Dermis microvascular lymphatic vessel endothelial cell (primary cell): ENCODE measurements at regions not wholly inside any gene's neighbourhood (a gene's known extent, or its start where the extent isn't known, plus 50 kb on each side); places are given as distances from the start of the nearest gene placed in this dataset.

Experiments
- DNase-seq, 2 donors: peaks; one replicate each; pipeline versions ENCODE4 v3.0.0 to v3.0.0-alpha.2; 2010; ENCODE audit warnings: low read depth in 2 of 2

GRCh38 chr7:89926194-89926593 is 228.1 kb upstream of the STEAP1 start:
- no peak for DNase-seq

GRCh38 chr7:89926701-89927100 is 227.6 kb upstream of the STEAP1 start:
- DNase-seq: no peak

- DNase-seq: no peak
Measured at GRCh38 chr7:89927762-89928161, 226.5 kb upstream of the STEAP1 start.

- no peak for DNase-seq
Measured at GRCh38 chr7:89928451-89928850, 225.8 kb upstream of the STEAP1 start.

DNA sequence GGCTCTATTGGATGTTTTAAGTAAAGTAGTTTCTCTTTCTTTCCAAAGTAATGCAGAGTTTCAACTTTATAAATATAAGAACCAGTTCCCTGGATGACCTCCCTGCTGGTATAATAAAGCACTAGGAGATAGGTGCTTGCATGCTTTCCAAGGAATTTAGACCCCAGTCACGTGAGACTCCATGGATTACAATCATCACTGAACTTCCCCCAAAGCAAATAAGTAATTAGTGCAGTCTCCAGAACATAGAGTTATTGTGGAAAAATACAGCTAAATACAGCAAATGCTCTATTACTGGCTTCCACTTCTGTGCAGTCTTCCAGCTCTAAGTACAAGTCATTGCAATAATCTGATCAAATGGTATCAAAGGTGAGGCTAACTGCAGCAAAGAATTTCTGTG is 220.2 kb upstream of the STEAP1 start:
- DNase-seq: no peak

- DNase-seq: no peak
Measured at GRCh38 chr7:89943525-89944050, 210.7 kb upstream of the STEAP1 start.

- no peak for DNase-seq
Measured at GRCh38 chr7:89958525-89959068, 195.7 kb upstream of the STEAP1 start.

DNA sequence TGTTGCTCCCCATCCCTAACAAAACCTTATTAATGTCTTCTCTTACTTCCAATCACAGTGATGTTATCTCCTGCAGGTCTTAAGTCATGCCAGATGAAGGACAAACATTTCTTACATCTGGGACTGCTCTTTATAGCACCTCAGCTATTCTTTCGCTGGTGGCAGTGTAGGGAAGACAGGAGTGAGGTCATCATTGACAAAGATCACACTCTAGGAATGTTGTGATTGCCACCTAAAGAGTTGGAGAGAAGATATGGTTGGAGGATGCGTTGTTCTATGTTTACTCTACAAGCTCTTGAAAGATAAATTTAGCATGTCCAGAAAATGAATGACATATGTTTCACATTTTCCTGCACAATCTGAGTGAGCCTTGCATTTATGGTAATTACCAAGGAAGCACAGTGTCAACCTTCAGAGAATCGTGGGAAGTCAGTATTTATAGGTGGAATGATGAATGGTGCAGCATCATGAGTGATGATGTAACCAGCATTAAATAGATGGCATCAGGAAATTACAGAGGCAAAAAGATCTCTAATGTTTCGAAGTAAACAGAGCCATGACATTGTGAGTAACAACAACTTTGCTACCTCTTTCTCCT is 188.1 kb upstream of the STEAP1 start:
- DNase-seq: no peak

DNA sequence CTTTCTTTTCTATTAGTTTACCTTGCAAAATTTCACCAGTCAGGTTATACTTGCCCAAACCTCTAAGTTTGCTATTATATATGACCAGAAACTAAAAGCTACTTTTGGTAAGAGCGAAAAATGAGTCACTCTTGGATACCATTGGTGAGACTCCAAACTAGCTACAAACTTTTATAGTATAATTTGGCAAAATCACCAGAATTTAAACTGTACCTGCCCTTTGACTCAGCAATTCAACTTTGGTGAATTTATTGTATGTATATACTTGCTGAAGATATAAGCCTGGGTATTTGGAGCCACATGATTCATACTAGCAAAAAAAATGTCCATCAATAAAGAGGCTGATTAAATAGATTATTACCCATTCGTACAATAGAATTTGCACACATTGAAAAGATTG is 178.7 kb upstream of the STEAP1 start:
- no peak for DNase-seq

GRCh38 chr7:89987665-89988064 is 166.6 kb upstream of the STEAP1 start:
- no peak for DNase-seq

DNA sequence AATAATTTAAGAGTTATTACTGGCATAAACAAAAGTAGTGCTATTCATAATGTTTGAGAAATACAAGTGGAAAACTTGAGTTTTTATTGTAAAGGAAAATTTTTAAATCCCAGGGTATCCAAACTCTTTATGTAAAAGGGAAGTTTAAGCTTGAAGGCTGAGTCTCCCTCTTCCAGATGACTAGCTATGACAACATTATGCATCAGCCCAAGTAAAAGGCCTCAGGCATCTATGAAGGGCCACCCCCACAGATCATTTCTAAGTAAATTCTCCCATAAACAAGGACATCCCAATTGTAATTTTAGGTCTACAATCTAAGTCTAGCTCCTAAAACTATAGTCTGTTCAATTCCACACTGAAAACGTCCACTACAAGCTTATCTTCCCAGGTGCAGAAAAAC is 166.2 kb upstream of the STEAP1 start:
- DNase-seq: no peak

- no peak for DNase-seq
Measured at GRCh38 chr7:89989454-89989853, 164.8 kb upstream of the STEAP1 start.

GRCh38 chr7:89994483-89994882 is 159.8 kb upstream of the STEAP1 start:
- no peak for DNase-seq

DNA sequence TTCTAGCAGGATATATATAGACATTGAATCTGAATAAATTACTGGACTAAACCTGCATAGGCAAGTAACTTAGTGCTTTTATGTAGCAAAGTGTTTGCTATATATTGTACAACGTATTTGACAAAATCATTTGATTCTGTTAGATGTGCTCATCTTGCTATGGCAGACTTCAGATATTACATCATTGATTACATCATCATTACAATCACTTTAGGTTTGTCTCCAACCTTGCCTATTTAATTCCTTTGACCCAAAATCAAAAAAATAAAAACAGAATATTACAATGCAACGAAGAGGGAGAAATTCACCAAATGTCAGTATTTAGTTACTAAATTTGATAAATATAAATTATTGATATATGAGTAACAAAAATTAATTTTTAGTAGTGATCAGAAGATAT is 155.7 kb upstream of the STEAP1 start:
- no peak for DNase-seq

- no peak for DNase-seq
Measured at GRCh38 chr7:90005836-90006235, 148.4 kb upstream of the STEAP1 start.

DNA sequence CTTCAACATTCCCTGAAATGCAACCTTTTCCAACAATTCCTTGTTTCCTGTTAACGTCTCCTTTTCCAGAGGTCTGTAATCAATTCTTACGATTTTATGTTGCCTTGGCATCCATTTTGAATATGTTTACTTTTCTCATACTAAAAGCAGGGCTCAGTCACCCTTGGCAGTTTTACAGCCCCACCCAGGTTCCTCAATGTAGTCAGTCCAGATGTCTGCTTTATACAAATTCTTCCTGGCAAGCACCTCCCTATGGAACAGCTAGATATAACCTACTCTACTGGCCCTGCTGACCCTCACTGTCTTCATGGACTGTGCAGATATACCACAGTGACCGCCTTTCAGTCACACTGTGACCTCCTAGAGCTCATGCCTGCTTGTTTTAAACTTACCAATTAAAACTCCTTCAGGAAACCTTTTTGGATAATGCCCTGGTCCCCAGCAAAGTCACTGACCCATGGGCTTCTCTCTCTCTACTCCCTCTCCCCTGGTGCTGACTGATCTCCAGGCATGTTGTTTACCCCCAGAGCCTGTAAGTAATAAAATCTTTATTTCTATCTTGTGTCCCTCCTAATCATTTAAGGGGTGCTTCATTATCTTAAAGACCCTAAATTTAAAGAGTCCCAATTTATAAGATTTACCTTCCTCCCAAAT is 147.1 kb upstream of the STEAP1 start:
- DNase-seq: no peak

GRCh38 chr7:90007831-90008230 is 146.4 kb upstream of the STEAP1 start:
- no peak for DNase-seq

GRCh38 chr7:90022213-90022612 is 132.1 kb upstream of the STEAP1 start:
- DNase-seq: no peak

- DNase-seq: no peak
Measured at GRCh38 chr7:90025771-90026170, 128.5 kb upstream of the STEAP1 start.

GRCh38 chr7:90033850-90034249 is 120.4 kb upstream of the STEAP1 start:
- DNase-seq: no peak

DNA sequence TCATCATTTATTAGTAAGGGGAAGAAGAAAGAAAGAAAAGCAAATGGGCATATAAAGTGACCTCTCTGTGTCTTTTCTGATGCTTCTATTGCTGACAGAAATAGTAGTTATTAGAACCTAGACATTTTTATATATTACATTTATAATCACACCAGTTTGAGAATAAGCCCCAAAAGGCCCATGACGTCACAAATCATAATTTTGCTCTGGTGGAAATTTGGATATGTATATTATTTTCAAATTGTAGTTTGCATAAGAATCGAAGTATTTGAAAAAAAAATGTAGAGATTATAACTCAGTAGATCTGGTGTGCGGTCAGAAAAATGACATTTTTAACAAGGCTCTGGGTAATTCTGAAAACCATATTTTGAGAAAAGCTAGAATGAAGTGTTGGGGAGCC is 101.2 kb upstream of the STEAP1 start:
- DNase-seq: no peak

DNA sequence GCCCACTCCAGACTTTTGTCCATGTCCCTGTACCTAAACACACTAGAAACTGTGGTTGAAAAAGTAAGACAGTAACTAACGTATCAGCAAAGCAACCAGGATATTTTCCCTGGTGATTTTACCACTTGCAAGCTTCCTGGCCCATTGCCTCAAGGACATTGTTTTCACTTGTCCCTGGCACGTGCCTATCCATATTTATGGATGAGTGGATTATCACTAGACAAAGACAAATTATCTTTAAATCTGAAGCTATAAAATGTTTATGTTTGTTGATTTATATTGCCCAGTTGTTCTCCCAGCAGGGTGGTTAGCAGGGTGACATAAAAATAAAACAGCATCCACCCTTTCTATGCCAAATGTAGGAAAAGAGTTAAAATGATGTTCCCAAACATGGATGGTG is 93.2 kb upstream of the STEAP1 start:
- DNase-seq: no peak

DNA sequence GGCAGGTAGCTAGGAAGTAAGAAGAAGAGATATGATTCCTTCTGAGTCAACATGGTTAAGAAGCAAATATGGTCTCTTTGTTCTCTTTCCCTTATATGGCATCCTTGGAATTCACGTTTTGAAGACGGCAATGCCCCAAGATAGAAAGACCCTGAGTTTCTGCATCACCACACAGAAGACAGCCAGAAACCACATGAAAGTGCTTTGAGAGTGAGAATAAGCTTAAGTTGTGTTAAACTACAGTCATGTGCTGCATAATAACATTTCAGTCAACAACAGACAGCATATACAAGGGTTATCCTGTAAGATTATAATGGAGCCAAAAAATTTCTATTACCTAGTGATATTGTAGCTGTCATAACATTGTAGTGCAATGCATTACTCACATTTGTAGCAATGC is 89.9 kb upstream of the STEAP1 start:
- no peak for DNase-seq
